ENCODE measurements at regions not wholly inside any gene's neighbourhood (a gene's known extent, or its start where the extent isn't known, plus 50 kb on each side); places are given as distances from the start of the nearest gene placed in this dataset.

DNA sequence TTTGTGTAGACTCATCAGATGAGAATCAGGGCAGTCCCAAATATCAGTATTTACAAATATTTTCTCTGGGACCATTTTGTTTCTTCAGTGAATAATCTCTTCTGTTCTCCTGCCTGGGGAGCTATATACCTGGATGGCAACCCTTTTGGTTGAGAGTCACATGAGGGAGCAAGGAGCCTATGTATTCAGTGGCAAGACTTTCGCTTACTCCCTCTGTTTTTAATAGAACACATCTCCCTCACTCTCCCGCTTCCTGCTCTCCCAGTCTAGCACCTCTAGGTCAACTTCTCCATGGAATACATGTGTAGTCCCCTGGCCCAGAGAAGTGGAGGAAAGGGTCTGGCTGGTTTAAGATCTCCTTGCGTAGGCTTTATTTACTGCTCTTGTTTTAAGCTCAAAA, 600.3 kb downstream of the CCDC85A start:
- H3K4me3 ChIP-seq (ENCODE audit: low read depth, low read length) = no peak overlapping the region
- TF ChIP-seq, protein P1, sequence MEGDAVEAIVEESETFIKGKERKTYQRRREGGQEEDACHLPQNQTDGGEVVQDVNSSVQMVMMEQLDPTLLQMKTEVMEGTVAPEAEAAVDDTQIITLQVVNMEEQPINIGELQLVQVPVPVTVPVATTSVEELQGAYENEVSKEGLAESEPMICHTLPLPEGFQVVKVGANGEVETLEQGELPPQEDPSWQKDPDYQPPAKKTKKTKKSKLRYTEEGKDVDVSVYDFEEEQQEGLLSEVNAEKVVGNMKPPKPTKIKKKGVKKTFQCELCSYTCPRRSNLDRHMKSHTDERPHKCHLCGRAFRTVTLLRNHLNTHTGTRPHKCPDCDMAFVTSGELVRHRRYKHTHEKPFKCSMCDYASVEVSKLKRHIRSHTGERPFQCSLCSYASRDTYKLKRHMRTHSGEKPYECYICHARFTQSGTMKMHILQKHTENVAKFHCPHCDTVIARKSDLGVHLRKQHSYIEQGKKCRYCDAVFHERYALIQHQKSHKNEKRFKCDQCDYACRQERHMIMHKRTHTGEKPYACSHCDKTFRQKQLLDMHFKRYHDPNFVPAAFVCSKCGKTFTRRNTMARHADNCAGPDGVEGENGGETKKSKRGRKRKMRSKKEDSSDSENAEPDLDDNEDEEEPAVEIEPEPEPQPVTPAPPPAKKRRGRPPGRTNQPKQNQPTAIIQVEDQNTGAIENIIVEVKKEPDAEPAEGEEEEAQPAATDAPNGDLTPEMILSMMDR (IDR thresholded peaks at IDR 0.05; ENCODE audit: borderline replicate concordance, insufficient read depth, low read depth, low read length) = no peak

DNA sequence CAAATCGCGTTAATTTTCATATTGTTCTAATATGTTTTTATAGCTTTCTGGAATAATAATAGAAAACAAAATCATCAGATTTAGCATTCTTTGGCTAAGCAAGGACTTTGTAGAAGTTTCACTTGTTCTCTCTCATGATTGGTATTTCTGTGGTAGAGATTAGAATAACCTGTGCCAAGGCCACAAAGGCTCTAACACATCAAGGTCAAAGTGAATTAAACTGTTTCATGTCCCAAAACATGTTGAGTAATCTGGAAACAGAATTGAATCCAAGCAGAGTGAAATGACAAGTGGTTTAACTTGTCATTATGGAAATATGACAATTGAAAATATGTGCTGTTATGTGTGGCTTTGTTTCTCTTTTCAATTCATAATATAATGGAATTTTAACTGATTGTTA, 617.4 kb downstream of the CCDC85A start:
- TF ChIP-seq, protein P1 (IDR thresholded peaks at IDR 0.05; ENCODE audit: borderline replicate concordance, insufficient read depth, low read depth, low read length) = no peak
- no peak overlapping the region for H3K4me3 ChIP-seq (ENCODE audit: low read depth, low read length)

DNA sequence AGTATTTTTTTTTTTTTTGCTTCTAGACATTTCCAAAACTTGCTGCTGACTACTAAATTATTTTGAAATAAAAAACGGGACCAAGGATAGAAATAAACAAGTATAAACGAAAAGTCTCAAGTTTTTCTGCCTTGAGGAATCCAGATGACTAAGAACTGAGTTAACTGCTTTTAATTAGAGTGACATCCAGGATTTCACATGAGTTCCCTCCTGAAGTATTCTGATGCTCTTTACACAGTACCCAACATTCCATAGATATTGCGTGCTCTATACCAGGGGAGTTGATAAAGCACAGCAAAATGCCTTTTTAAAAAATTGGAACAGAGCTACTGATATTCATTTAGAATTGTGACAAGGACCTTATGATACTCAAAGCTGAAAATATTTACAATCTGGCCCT, 618.0 kb downstream of the CCDC85A start:
- H3K4me3 ChIP-seq (ENCODE audit: low read depth, low read length) = no peak overlapping the region
- TF ChIP-seq, protein P1 (IDR thresholded peaks at IDR 0.05; ENCODE audit: borderline replicate concordance, insufficient read depth, low read depth, low read length) = no peak

DNA sequence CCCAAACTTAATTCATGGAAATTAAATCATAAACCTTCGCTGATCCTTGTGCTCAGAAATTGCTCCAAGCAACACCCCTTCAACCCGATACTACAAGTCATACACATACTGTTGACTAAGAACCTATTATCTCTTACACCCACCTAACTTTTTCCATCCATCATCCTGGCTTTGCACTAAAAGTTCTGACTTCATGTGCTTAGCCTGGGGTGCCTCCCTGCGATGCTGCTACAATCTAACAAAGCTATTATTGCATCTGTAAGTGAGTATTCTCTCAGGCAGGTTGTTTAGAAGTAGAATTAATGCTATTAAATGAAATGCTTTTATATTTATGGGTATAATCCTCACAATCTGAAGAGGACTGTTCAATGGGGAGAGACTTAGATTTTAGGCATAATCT, 619.8 kb downstream of the CCDC85A start:
- H3K4me3 ChIP-seq (ENCODE audit: low read depth, low read length) = no peak overlapping the region
- TF ChIP-seq, protein P1 (IDR thresholded peaks at IDR 0.05; ENCODE audit: borderline replicate concordance, insufficient read depth, low read depth, low read length) = no peak

DNA sequence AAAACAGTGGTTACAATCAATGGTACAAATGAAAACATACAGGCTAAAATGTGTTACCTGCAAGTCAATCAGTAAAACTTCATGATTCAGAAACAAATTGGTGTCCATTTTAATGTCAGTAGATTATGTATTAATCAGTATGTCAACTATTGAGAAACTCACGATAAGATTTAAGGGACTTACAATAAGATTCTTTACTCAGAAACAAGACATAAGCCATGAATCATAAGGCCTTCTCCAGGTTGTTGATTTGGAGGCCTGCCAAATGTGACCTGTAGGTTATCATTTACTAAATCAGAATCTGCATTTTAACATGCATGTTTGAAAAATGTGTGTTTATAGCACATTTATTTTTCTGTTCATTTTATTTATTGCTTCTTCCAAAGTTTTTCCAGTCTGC, 623.1 kb downstream of the CCDC85A start:
- TF ChIP-seq, protein P1 (IDR thresholded peaks at IDR 0.05; ENCODE audit: borderline replicate concordance, insufficient read depth, low read depth, low read length) = no peak

DNA sequence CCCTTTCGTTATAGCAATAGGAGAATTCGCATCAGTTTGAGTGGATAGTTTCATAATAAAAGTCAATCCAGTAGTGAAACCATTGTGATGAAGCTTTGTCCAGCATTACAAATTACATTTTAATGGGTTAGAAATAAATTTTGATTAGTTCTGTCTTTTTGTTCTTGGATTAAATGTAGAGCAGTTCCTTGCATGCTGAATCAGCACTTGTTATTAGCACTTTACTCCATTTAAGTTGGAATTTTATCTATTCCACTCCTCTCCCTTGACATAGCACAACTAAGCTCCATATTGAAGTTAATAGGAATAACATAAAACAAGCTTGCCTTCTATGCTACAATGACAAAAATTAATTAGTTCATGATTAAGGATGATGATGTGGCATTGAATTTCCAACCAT, 624.1 kb downstream of the CCDC85A start:
- no peak overlapping the region for H3K4me3 ChIP-seq (ENCODE audit: low read depth, low read length)
- TF ChIP-seq, protein P1 (IDR thresholded peaks at IDR 0.05; ENCODE audit: borderline replicate concordance, insufficient read depth, low read depth, low read length) = no peak

More for the DNA sequence above, 623.1 kb downstream of the CCDC85A start:
- H3K4me3 ChIP-seq (ENCODE audit: low read depth, low read length) = no peak overlapping the region

DNA sequence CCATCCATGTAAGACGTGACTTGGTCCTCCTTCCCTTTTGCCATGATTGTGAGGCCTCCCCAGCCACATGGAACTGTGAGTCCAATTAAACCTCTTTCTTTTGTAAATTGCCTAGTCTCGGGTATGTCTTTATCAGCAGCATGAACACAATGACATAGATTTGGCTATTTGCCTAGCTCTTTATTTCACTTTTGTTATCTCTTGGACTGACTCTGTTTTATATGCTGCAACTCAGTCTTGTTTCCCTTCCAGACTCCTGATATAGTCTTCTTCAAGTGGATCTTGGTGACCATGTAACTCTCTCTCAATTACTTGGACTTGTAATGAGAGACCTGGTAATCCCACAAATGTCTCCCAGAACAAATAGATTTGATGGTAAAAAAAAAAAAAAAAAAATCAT, 627.6 kb downstream of the CCDC85A start:
- no peak overlapping the region for H3K4me3 ChIP-seq (ENCODE audit: low read depth, low read length)
- TF ChIP-seq, protein P1 (IDR thresholded peaks at IDR 0.05; ENCODE audit: borderline replicate concordance, insufficient read depth, low read depth, low read length) = no peak

Data from GM12875 (cell line).